Fibroblast of gingiva (primary cell): ENCODE measurements at regions not wholly inside any gene's neighbourhood (a gene's known extent, or its start where the extent isn't known, plus 50 kb on each side); places are given as distances from the start of the nearest gene placed in this dataset.

Experiments
- DNase-seq: peaks from one replicate; pipeline ENCODE4 v3.0.0-alpha.2; 2011; ENCODE audit warnings: low read depth

DNA sequence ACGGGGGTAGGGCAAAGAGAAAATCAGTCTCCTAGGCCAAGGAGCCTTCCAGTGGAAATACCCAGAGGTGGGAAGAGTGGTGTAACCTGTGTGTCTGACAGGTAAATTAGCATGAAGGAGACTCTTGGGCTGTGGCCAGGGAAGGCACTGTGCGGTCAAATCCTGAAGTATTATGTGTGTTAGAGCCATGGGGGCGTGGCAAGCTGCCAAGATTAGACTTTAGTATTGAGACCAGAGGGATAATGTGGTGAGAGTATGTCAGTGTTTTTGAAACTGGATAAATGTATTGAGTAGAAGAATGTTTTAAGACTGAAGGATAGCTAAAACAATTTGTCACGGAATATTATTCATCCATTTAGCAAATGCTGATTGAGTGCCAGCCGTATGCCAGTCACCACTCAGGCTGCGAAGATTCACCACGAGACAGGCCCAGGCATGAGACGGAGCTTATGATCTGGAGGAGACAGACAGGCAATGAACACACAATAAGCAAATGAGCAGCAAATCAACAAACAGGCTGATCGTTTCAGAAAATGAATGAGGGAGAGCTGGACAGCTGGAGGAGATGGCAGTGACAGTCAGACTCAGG is 445.9 kb downstream of the MCTP2 start:
- DNase-seq, result no peak

DNA sequence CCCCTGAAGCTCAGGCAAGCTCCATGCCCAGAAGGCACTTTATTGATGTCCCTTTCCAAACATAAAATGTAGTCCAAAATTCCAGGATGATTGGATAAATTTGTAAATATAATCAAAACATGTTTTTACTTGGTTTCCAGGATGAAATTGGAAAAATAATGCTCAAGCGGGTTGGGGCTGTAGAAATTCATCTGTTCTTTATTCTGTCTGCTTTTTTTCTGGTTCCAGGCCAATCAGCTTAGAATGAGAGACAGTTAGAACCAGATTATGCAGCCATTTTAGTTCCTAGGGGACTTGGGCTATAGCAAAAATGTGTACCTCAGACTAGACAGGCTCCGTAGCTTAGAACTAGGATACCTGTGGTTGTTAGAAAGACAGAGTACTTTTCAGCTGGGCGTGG is 450.8 kb downstream of the MCTP2 start:
- DNase-seq, result no peak

DNA sequence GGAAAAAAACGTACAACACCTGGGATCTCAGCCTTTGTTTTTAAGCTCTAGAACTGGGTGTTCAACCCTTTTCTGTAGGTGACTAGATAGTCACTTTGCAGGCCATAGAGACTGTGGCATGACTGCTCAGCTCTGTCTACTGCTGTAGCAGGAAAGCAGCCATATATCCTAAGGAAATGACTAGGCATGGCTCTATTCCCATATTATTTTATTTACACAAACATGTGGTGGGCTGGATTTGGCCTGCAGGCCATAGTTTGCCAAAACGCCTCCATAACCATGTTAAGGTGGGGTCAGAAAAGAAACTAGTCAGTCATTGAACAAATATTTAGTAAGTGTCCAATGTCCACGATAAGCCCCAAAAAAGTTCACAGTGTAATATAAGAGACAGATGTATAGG is 452.5 kb downstream of the MCTP2 start:
- DNase-seq, result no peak

DNA sequence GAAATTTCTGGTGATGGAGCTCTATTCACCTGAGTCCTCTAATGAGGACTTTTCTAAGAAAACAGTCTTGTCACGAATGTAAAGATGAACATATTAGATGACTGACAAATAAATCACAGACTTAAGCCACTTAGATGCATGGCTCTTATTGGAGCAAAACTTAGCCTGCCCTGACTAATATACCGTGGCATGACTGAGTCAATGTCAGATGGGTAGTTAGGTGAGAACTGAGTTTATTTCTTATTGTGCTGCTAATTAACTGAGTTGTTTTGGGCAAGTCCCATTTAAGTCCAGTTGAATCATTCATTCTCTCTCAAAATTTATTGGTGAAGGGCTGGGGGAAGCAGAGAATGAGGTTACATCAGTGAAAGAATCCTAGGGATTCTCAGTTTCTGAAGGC is 459.8 kb downstream of the MCTP2 start:
- DNase-seq, result no peak

DNA sequence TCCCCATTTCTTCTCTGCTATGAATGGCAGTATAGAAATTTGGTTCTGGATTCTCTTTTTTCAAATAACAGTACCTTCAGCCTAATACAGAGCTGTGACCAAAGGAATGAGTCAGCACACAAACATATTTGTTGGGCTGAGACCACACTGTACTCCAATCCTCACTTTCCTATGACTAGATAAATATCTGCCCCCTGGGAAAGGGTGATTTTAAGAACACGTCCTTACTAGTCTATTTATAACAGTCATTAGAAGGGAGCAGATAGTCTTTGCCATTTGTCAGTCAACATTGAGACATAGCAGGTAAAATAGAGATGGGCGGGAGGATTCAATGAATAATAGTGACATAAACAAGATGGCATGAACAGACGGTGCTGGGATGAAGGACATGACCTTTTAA is 461.3 kb downstream of the MCTP2 start:
- DNase-seq, result no peak

DNA sequence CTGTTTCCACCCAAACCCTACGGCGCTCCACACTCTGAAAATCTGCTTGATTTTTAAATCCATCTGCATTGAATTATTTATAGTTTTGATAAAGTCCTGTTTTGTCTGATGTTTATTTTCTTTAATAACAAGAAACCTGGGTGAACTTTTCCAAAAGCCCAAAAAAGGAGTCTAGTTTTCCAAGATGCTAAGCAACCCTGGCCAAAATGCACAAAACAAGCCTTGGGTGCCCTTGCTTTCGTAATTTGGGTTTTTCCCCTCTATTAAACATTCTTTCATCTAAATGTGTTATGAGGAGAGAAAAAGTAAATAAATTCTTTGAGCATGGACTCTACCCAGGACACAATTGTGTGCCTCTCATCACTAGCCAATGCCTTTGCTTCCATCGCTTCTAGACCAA is 468.9 kb downstream of the MCTP2 start:
- peak; percentile 13 for DNase-seq

DNA sequence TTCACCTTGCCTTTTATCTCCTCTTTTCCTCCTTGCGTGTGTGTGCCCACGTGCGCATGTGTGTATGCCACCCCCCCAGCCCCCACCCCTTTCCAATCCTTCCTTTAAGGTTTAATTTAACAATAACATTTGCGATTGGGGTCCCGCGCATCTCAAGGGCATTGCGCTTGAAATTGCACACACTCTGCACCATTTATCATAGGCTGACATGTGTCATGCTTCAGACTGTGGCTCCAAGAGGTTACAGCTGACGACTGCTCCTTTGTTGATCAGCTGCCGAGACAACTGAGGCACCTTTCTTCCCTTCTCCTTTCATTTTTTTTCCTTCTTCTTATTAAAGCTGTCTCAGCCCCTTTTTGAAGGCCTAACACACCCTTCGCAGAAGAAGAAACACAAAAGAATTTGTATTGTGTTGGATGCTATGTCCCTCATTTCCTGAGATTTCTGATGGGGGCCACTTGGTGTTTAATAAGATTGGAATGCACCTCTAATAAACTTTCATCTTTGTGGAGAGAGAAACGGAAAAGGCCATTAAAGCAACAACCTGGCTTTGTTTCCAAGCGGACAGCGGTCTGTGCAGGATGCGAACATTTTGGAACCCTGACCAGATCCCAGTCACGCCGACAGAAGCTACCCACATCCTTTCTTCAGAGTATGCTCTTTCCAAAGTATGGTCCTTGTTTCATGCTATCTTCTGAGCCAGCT is 470.1 kb downstream of the MCTP2 start:
- DNase-seq, result no peak

DNA sequence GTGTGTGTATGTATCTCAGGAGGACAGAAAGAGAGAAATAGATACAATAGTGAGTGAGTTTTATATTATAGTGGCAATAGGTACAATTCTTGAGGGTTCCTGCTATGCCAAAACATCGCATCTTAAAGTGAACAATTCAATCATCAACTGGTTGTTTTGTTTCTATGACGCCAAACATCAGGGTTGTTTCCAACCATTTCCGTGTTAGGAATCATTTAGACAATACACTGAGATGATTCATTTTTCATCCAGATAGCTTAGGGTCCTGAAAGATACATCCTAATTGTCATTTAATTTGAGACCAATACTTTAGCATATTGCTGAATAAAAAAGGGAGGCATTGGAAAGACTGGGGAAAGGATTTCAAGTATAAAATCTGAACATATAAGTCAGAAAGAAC is 472.2 kb downstream of the MCTP2 start:
- DNase-seq, result no peak

DNA sequence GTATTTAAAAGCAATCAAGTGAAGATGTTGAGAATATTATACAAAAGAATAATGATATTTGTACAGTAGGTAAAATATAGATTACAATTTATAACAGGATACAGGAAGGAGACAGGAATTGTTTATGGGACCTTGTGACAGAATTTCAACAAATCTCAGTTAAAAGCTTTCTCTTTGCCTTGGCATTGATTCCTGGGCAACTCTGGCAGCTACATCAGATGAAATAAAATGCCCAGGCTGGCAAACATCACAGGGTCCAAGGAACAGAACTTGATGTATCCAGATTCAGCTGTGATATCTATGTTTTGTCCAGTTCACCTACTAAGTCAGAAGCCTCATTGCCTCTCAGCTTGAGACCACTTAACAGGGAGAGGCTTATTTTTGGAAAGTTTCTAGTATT is 473.1 kb downstream of the MCTP2 start:
- DNase-seq, result no peak

DNA sequence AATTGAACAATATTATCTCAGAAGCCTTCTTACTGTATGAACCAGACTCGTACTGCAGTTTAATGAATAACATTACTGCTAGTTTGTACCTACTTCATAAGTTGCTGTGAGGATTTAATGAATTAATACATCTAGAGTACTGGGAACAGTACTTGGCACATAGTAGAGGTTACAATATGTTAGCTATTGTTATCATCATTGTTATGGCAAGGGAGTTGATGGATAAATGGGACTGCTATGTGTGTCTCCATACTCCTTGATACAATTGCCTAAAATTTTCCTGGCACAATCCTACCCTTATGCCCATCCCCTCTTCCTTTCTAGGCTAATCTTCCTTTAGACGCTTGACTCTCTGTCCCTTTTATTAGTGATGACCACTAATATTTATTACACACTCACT is 473.6 kb downstream of the MCTP2 start:
- DNase-seq, result no peak

DNA sequence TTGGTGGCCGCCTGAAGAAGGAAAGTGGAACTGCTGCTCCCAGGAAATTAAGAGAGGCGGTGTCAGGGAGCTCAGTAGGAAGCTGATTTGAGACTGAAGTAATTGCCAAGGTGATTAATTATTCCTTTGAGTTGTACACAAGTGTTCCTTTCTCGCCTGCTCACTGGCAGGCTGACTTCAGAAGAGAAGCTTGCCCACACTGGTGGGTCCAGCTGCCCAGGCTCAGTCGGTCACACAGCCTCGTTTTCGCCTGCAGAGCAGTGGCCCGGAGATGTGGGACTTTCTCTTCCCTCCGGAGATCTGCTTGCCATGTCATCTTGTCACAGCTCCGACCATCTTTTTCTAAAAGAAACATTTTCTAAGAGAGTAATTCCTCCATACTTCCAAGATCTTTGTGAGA is 478.0 kb downstream of the MCTP2 start:
- DNase-seq, result no peak

DNA sequence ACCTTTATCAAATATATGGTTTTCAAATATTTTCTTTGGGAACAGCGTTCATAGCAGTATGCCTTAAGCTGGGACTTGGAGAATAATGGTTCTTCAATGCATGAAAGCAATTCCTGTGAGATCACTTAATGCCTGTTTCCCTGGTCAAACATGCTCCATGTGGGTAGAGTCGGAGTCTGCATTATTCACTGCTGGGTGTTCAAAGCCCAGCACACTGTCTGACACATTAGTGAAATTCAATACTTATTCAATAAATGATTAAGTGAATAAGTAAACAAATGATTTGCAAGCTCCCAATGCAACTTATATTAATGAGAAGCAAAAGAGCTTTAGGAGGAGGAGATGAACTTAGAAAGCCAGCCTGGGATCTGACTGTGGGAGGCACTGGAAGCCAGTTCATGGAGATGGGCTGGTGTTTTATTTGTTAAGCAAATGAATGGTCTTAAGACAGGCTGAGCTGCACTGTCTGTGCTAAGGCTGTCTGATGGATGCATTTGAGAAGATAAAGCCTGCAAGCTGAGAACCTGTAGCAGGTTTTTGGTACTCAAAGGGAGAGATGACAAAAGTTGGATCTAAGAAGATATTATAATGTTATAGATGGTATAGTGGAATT is 490.8 kb downstream of the MCTP2 start:
- no peak for DNase-seq

DNA sequence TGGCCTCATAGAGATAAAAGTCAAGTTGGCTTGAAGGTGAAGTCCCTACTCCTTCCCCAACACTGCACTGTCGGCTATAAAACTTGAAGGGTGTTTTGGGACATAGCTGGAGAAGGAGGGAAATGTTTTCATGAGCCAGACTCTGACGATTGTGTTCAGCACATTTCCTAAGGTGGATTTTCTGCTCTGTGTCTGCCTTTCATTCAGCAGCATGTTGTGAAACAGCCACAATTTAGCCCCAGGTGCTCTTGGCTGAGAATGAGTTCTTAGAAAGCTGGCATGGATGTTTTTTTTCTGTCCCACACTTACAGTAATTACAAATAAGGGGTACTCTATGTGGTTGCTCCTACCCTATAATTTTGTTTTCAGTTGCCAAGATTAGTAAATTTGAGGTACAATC is 492.4 kb downstream of the MCTP2 start:
- no peak for DNase-seq

DNA sequence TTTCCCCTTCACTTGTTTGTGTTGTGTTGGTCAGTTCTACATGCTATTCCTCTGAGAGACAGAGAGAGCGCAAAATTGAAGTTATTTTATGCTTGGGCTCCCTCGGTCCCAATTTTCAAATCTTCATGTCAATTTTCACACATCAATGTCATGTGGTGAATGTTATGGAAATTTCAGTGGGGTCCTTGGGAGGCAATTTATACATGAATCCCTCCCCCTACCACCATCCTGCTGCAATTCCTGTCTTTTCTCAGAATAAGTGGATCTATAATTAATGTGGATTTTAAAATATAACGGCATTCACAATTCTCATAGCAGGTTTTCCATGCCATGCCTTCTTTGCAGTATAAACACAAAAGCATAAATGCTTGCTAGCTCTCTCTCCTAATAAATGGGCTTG is 499.9 kb downstream of the MCTP2 start:
- no peak for DNase-seq

DNA sequence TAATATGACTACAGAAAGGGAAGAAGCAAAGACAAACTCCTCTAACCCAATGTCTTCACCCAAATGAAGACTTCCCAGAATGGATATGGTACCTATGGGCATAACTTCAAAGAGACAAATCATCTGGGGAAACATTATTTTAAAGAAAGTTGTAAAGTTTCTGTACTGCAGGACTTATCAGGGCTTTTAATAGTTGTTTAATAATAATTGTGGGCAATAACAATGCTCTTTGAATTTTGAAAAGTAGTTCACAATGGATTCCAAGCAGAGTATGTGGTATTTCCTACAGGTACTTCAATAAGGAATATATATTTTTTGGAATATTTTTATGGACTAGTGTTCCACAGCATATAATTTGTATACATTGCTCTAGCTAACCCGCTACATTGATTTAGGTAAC is 503.1 kb downstream of the MCTP2 start:
- no peak for DNase-seq

DNA sequence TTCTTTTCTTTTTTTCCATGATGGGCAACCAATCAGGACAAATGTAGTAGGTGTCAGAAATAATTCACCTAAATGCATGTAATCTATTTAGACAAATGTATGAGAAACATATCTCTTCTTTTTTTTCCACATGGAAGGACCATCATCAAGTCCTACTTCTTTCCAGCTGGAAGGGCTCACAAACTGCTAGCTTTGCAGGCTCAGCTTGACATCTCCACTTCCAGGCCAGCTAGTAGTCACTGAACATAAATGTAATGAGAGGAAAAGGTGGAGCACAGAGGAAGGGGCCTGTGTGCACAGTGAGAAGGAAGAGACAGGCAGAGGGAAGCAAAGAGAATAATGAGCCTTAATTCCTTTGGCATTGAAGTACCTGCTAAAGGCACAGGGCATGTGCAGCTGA is 504.9 kb downstream of the MCTP2 start:
- DNase-seq, result no peak

DNA sequence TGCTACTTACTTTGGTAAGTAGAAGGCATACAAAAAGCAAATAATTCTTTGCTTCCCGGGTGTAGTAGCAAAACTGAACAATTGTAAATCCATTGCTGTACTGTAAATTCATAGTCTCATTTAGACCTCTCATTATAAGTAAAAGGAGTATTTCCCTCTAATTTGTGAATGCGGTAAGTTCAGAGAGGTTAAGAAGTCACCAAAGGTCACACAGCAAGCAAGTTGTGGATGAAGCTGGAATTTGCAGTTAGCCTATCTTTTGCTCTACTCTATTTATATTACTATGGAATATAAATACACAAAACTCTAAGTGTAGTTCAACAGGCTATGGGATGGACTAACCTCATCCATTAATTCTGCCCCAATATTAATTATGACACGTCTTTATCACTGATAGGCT is 508.3 kb downstream of the MCTP2 start:
- DNase-seq, result no peak

DNA sequence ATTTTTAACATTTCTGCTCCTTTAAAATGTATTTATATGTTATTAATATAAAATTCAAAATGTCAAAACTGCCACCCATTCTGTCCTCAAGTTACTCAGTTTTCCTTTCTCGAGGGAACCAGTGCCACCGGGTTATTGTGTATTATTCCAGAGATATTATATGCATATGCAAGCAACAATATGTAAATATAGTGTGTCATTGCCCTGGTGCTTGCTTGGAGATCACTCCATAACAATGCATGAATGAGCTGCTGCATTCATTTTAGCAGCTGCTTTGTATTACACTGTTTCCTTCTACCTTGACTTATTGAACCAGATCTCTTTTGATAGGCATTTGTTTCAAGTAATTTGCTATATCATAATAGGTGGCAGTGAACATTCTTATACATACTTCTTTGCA is 509.1 kb downstream of the MCTP2 start:
- no peak for DNase-seq

DNA sequence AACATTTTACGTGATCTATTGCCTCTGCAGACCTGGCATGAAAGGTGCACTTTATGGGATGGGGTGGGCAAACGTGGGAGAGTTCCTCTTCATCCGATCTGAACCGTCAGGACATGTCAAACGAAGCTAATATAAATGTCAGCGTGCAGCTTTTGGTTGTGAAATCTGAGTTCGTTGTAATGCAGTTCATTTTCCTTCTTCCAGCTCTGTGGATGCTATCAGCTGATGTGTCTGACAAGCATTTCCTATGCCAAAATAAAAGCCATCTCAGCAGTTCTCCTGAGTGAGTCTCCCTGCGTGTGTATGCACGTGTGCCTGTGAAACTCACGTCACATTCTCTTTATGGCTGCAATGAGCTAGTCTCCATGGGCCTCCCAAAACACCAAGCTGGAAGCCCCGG is 512.3 kb downstream of the MCTP2 start:
- DNase-seq, result no peak

DNA sequence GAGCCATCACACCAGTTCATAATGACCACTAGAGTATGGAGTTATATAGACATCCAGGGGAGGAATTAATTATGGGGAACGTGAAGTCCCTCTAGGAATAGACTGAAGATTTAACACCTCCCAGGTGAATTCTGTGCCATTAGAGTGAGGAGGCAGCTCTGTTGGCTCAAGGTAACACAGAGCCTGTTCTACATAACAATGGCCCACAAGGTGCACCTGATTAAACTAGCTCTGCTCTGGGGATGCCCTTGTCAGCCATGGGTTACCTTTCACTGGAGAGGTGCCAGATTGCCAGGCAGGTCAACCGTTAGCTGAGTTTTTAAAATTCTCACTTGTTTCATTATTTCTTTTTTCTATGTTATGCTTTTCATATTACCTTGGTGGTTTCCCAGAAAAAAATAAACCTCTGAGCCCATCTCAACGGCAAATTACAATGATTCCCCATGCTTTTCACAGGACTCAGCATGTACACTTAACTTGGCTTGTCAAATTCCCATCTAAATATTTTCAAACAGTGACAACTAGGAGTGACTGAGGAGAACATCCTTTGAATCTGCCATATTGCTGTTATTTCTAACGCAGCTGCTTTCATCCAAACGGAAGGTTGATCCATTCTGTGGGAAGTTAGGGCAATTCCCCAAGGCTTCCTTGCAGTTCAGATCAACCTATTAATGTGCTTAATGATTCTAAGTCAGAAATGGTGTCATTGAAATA is 512.9 kb downstream of the MCTP2 start:
- no peak for DNase-seq

DNA sequence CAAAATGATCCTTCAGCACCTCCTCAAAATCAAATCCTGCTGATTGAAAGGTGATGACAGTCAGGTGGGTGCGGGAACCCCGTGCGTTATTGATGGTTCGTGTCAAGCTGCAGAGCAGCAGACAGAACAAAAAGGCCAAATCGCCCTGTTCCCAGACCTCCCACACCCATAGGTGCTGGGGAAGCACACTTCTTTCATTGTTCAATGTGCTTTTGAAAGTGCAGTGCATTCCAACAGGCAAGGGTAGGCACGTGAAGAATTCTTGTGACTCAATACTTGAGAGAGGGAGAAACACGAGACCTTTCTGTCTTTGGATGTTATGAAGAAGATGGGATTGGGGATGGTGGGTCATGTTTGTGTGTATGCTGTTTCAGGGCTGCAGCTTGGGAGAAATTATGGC is 514.0 kb downstream of the MCTP2 start:
- DNase-seq, result no peak

DNA sequence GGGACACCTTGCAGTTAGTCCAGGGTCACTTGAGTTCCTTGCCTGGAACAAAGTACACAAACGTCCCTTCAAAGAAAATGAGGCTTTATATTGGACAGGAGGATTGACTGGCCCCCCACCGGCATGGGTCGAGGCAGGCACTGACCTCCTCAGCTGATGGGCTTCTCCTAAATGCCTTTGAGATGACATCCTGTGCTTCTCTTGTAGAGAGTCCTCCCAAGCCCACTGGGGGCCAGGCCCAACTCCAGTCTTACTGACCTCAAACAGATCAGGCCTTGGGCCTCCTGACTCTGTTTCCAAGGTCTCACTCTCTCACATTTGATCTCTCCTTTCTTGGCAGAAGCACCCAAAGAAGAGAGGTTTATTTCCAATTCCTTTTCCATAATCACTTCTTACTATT is 516.1 kb downstream of the MCTP2 start:
- DNase-seq, result no peak
